ENCODE measurements at regions not wholly inside any gene's neighbourhood (a gene's known extent, or its start where the extent isn't known, plus 50 kb on each side); places are given as distances from the start of the nearest gene placed in this dataset.

- DNase-seq (ENCODE audit: low read depth), result no peak
- TF ChIP-seq CTCF (IDR thresholded peaks at IDR 0.05; ENCODE audit: control insufficient read depth, extremely low read depth, insufficient read depth), result no peak
- no peak overlapping the region for H3K4me3 ChIP-seq (ENCODE audit: low read depth, low read length)
Observed at GRCh38 chr4:34253239-34253638, 1991.1 kb downstream of the ARAP2 start.

- H3K4me3 ChIP-seq (ENCODE audit: low read depth, low read length), result no peak overlapping the region
- TF ChIP-seq CTCF (IDR thresholded peaks at IDR 0.05; ENCODE audit: control insufficient read depth, extremely low read depth, insufficient read depth), result no peak
- DNase-seq (ENCODE audit: low read depth), result no peak
Observed at GRCh38 chr4:34258176-34258575, 1986.1 kb downstream of the ARAP2 start.

GRCh38 chr4:34261799-34262314 is 1982.5 kb downstream of the ARAP2 start:
- no peak for DNase-seq (ENCODE audit: low read depth)
- TF ChIP-seq CTCF (IDR thresholded peaks at IDR 0.05; ENCODE audit: control insufficient read depth, extremely low read depth, insufficient read depth), result no peak
- H3K4me3 ChIP-seq (ENCODE audit: low read depth, low read length), result no peak overlapping the region

GRCh38 chr4:34269613-34270012 is 1974.7 kb downstream of the ARAP2 start:
- no peak overlapping the region for H3K4me3 ChIP-seq (ENCODE audit: low read depth, low read length)
- no peak for DNase-seq (ENCODE audit: low read depth)
- TF ChIP-seq CTCF (IDR thresholded peaks at IDR 0.05; ENCODE audit: control insufficient read depth, extremely low read depth, insufficient read depth), result no peak

- no peak for DNase-seq (ENCODE audit: low read depth)
- TF ChIP-seq CTCF (IDR thresholded peaks at IDR 0.05; ENCODE audit: control insufficient read depth, extremely low read depth, insufficient read depth), result no peak
- H3K4me3 ChIP-seq (ENCODE audit: low read depth, low read length), result no peak overlapping the region
Observed at GRCh38 chr4:34271479-34272355, 1972.6 kb downstream of the ARAP2 start.

GRCh38 chr4:34279011-34279410 is 1965.3 kb downstream of the ARAP2 start:
- no peak overlapping the region for H3K4me3 ChIP-seq (ENCODE audit: low read depth, low read length)
- no peak for DNase-seq (ENCODE audit: low read depth)
- no peak for TF ChIP-seq CTCF (IDR thresholded peaks at IDR 0.05; ENCODE audit: control insufficient read depth, extremely low read depth, insufficient read depth)

Measured in LNCaP clone FGC (cell line).